ENCODE measurements at regions not wholly inside any gene's neighbourhood (a gene's known extent, or its start where the extent isn't known, plus 50 kb on each side); places are given as distances from the start of the nearest gene placed in this dataset.

GRCh38 chr7:86262781-86263180 lies 380.9 kb upstream of the GRM3 start:
- no peak for TF ChIP-seq CTCF (IDR thresholded peaks at IDR 0.05; ENCODE audit: low read depth, low read length)
- H3K4me3 ChIP-seq (replicated peaks in 1 of 2; ENCODE audit: low read depth in 2 of 2, low read length in 2 of 2) = no peak overlapping the region
- no peak for DNase-seq (ENCODE audit: low read depth in 2 of 2)

- DNase-seq (ENCODE audit: low read depth in 2 of 2) = no peak
- TF ChIP-seq CTCF (IDR thresholded peaks at IDR 0.05; ENCODE audit: low read depth, low read length) = no peak
Observed at GRCh38 chr7:86257894-86258293, 385.8 kb upstream of the GRM3 start.

GRCh38 chr7:86252406-86252805 lies 391.3 kb upstream of the GRM3 start:
- H3K4me3 ChIP-seq (replicated peaks in 1 of 2; ENCODE audit: low read depth in 2 of 2, low read length in 2 of 2) = no peak overlapping the region
- DNase-seq (ENCODE audit: low read depth in 2 of 2) = no peak
- TF ChIP-seq CTCF (IDR thresholded peaks at IDR 0.05; ENCODE audit: low read depth, low read length) = no peak

More at GRCh38 chr7:86257894-86258293, 385.8 kb upstream of the GRM3 start:
- no peak overlapping the region for H3K4me3 ChIP-seq (replicated peaks in 1 of 2; ENCODE audit: low read depth in 2 of 2, low read length in 2 of 2)

- no peak overlapping the region for H3K4me3 ChIP-seq (replicated peaks in 1 of 2; ENCODE audit: low read depth in 2 of 2, low read length in 2 of 2)
- no peak for TF ChIP-seq CTCF (IDR thresholded peaks at IDR 0.05; ENCODE audit: low read depth, low read length)
- no peak for DNase-seq (ENCODE audit: low read depth in 2 of 2)
Observed at GRCh38 chr7:86248977-86249376, 394.7 kb upstream of the GRM3 start.

GRCh38 chr7:86243171-86243570 lies 400.5 kb upstream of the GRM3 start:
- TF ChIP-seq CTCF (IDR thresholded peaks at IDR 0.05; ENCODE audit: low read depth, low read length) = no peak
- H3K4me3 ChIP-seq (replicated peaks in 1 of 2; ENCODE audit: low read depth in 2 of 2, low read length in 2 of 2) = no peak overlapping the region

GRCh38 chr7:86226191-86226590 lies 417.5 kb upstream of the GRM3 start:
- TF ChIP-seq CTCF (IDR thresholded peaks at IDR 0.05; ENCODE audit: low read depth, low read length) = no peak
- DNase-seq (ENCODE audit: low read depth in 2 of 2) = no peak
- H3K4me3 ChIP-seq (replicated peaks in 1 of 2; ENCODE audit: low read depth in 2 of 2, low read length in 2 of 2) = no peak overlapping the region

More at GRCh38 chr7:86243171-86243570, 400.5 kb upstream of the GRM3 start:
- no peak for DNase-seq (ENCODE audit: low read depth in 2 of 2)

- no peak overlapping the region for H3K4me3 ChIP-seq (replicated peaks in 1 of 2; ENCODE audit: low read depth in 2 of 2, low read length in 2 of 2)
- DNase-seq (ENCODE audit: low read depth in 2 of 2) = no peak
- no peak for TF ChIP-seq CTCF (IDR thresholded peaks at IDR 0.05; ENCODE audit: low read depth, low read length)
Observed at GRCh38 chr7:86222806-86223205, 420.9 kb upstream of the GRM3 start.

Measured in cardiac fibroblast (primary cell).